Keratinocyte (primary cell): ENCODE measurements at regions not wholly inside any gene's neighbourhood (a gene's known extent, or its start where the extent isn't known, plus 50 kb on each side); places are given as distances from the start of the nearest gene placed in this dataset.

ENCODE experiments used
- CTCF ChIP-seq, 3 experiments: IDR thresholded peaks in 1 of 3; conservative IDR thresholded peaks in 1 of 3; optimal IDR thresholded peaks in 1 of 3; 2 replicates in 2 of 3; 3 replicates in 1 of 3; pipeline versions ENCODE3 to v1.5.1; 2011; ENCODE audit warnings: low read length in 3 of 3, mild to moderate bottlenecking in 3 of 3, moderate library complexity in 2 of 3, control low read depth in 1 of 3, inconsistent platforms in 1 of 3; ENCODE audit not compliant: insufficient read depth in 2 of 3; ENCODE audit errors: extremely low read depth in 1 of 3
- EZH2 ChIP-seq: IDR thresholded peaks from one replicate; pipeline ENCODE4 v1.6.1; 2012; ENCODE audit warnings: inconsistent platforms, mild to moderate bottlenecking, low read length, moderate library complexity

GRCh38 chr18:37805773-37806404, 240.3 kb upstream of the CELF4 start:
- TF ChIP-seq CTCF (optimal IDR thresholded peaks at IDR 0.05 in 1 of 3, IDR thresholded peaks at IDR 0.05 in 1 of 3, conservative IDR thresholded peaks at IDR 0.05 in 1 of 3; ENCODE audit: extremely low read depth in 1 of 3, insufficient read depth in 2 of 3, low read length in 3 of 3) (no peak), EZH2 (no peak)
